ENCODE measurements at regions not wholly inside any gene's neighbourhood (a gene's known extent, or its start where the extent isn't known, plus 50 kb on each side); places are given as distances from the start of the nearest gene placed in this dataset.

GRCh38 chr5:158145827-158146226 is 286.9 kb upstream of the CLINT1 start:
- DNase-seq = no peak

DNA sequence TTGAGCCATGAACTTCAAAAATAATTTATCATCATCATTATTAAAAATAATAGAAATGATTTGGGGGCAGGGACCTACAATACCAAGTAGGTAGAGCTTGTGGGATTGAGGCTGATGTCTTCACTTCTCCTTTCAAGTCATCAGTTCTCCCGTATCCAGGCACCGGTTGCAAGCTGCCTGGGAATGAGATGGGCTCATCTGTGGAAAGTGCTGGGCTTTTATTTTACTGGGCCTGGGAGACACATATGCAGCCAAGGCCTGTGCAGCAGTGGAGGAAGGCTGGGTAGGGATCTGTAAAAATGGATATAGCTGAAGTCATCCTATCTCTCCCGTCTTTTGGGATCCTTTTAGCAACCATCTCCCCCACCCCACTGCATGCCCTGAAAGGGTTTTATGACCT is 284.1 kb upstream of the CLINT1 start:
- no peak for DNase-seq

- no peak for DNase-seq
Measured at GRCh38 chr5:158142156-158142555, 283.2 kb upstream of the CLINT1 start.

DNA sequence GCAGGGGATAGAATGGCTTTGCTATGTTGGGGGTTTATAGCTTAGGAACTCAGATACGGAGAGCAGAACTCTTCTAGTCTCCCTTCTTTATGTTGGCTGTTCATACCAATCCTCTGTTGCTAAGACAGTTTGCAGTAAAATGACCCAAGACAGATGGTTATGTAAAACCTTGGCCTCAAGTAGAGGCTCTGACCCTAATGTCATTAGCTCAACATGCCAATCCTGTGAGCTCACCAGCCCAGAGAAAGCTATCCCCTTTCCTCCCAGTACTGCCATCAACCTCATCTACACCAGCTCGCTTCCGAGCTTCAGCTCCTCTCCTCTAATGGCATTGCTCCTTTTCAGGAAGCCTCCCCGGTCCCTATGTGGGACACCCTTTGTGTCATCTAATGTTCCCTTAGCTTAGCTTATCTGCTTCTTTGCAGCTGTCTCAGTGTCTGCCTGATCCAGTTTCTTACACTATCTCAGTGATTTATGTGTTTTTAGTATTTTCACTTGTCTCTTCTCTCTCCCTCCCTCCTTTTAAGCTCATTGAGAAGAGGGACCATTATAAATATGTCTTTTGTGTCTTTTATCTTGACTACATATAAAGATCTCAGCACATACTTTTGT is 281.3 kb upstream of the CLINT1 start:
- no peak for DNase-seq

DNA sequence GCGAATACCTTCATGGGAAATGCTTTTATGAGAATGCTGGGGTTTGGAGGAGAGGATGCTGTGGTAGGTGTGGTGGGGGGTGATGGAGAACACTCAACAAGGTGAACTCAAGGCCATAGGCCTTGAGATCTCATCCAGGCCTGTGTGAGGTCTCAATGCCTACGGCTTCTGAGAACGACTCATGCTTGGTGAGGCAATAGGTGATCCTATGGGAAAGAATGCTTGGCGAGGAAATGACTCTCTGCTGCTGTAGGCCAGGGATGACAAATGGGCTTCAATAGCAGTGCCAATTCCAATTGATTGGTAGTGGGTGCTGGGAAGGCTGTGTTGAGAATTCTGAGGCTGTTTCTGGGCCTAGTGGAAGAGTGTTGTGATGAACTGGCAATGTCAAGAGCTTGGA is 280.2 kb upstream of the CLINT1 start:
- no peak for DNase-seq

GRCh38 chr5:158135682-158136179 is 276.8 kb upstream of the CLINT1 start:
- DNase-seq = no peak

- DNase-seq = no peak
Measured at GRCh38 chr5:158133369-158133768, 274.4 kb upstream of the CLINT1 start.

- no peak for DNase-seq
Measured at GRCh38 chr5:158127536-158127935, 268.6 kb upstream of the CLINT1 start.

- no peak for DNase-seq
Measured at GRCh38 chr5:158126442-158127405, 267.8 kb upstream of the CLINT1 start.

- no peak for DNase-seq
Measured at GRCh38 chr5:158124606-158125316, 265.8 kb upstream of the CLINT1 start.

GRCh38 chr5:158123595-158123994 is 264.6 kb upstream of the CLINT1 start:
- no peak for DNase-seq

- DNase-seq = no peak
Measured at GRCh38 chr5:158121678-158122077, 262.7 kb upstream of the CLINT1 start.

GRCh38 chr5:158120760-158121159 is 261.8 kb upstream of the CLINT1 start:
- no peak for DNase-seq

GRCh38 chr5:158119961-158120723 is 261.2 kb upstream of the CLINT1 start:
- DNase-seq = no peak

- no peak for DNase-seq
Measured at GRCh38 chr5:158117467-158118160, 258.7 kb upstream of the CLINT1 start.

- no peak for DNase-seq
Measured at GRCh38 chr5:158116965-158117364, 258.0 kb upstream of the CLINT1 start.

- DNase-seq = no peak
Measured at GRCh38 chr5:158115468-158115867, 256.5 kb upstream of the CLINT1 start.

DNA sequence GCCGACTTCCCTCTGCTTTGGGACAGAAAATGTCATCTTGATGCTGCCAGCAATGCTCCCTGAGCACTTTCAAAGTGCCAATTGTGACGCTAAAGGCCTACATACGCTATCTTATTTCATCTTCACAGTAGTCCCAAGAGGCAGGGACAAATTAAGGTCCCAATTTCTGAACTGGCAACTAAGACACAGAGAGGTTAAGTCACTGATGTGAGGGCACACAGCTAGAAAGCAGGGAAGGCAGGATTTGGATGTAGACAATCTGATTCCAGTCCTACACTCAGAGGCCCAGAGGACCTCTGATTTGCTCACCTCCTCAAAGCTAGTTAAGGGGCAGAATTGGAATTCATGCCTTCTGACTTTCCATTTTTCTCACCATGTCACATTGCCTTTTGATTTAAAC is 249.2 kb upstream of the CLINT1 start:
- no peak for DNase-seq

- no peak for DNase-seq
Measured at GRCh38 chr5:158100373-158100888, 241.5 kb upstream of the CLINT1 start.

DNA sequence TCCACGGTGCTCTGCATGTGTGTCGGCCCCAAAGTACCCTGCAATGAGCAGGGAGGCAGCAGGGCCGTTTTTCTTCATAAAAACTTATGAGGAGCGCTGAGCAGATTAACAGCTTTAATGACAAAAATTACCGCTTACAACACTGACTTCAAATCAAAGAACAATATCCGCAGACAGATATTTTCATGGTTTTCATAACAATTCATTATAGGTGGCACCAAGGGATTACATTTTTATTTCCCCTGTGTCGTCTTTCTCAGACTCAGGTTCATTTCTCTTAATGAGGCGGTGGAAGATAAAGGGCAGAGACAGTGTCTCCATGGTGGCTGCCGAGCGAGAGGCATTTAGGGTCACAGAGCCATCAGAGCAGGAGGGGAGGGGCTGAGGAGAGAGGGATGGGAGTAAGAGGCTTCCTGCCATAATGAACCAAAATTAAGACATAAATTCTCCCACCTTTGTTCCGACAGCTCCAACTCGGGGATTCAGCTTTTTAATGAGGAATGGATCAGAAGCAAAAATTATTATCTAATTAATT is 240.7 kb upstream of the CLINT1 start:
- no peak for DNase-seq

DNA sequence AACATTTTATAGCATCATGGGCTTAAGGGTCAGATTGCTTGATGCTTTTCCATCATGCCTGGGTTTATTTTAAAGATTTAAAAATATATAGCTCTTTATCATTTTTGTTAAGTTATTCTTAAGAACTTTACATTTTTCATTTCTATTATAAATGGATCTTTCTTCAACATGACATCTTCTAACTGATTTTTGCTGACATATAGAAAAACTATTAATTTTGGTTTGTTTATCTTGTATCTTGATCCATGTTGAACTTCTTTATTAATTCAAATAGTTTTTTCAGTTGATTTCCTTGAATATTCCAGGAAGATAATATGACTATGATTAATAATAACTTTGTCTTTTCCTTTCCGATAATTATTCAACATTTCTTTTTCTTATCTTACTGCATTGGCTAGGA is 237.9 kb upstream of the CLINT1 start:
- no peak for DNase-seq

DNA sequence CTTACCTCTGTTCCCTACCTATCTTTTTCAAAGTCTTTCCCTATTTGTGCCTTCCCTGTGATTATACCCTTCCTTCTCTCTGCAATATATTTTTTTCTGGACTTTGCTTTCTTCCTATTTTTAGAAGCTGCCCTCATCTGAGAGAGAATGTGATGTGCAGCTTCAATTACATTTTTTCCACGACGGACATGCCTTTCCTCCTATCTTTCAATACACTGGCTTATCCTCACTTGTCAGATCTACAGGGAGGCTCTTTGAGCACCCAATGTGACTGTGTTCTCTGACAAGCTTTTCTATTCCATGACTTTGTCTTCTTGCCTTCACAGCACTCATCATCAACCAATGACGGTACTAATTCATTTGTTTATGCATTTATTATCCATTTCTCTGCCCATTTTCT is 227.9 kb upstream of the CLINT1 start:
- DNase-seq = no peak

Data from activated CD4-positive, alpha-beta T cell treated with anti-CD3 and anti-CD28 coated beads, Interleukin-2, Interleukin-6, amounts not matched to agents 100 ng/mL and 50 ng/mL, durations not matched to agents 16 hours and 8 hours (primary cell).